Calu3 (cell line): ENCODE measurements at regions not wholly inside any gene's neighbourhood (a gene's known extent, or its start where the extent isn't known, plus 50 kb on each side); places are given as distances from the start of the nearest gene placed in this dataset.

Experiments
- BruUV-seq: library from RNA; stranded (reverse); fragments of 400-500 nt; replicated peaks from 2 replicates; lab custom pipeline; 2021; lab: Mats Ljungman, UMichigan
- CTCF ChIA-PET: fragments of 300-600 bp; sonication (Branson Sonifier 250); formaldehyde crosslinking; loops from one replicate; lab custom pipeline; 2022; ENCODE audit warnings: antibody characterized with exemption; lab: Charles Lee
- DNase-seq: peaks from one replicate; pipeline ENCODE4 v3.0.0; 2022
- H3K27ac Mint-ChIP-seq: one replicate; pipeline ENCODE4 v1.8.0; 2022; ENCODE audit warnings: mixed read lengths; ENCODE audit not compliant: unreplicated experiment
- H3K27me3 Mint-ChIP-seq: one replicate; pipeline ENCODE4 v1.8.0; 2022; ENCODE audit warnings: mixed read lengths; ENCODE audit not compliant: unreplicated experiment
- H3K36me3 Mint-ChIP-seq: one replicate; pipeline ENCODE4 v1.8.0; 2022; ENCODE audit warnings: mild to moderate bottlenecking, moderate library complexity, mixed read lengths; ENCODE audit not compliant: insufficient read depth, unreplicated experiment
- H3K4me1 Mint-ChIP-seq: one replicate; pipeline ENCODE4 v1.8.0; 2022; ENCODE audit warnings: mild to moderate bottlenecking, low read depth, mixed read lengths; ENCODE audit not compliant: unreplicated experiment
- H3K4me3 Mint-ChIP-seq: one replicate; pipeline ENCODE4 v1.8.0; 2022; ENCODE audit warnings: mild to moderate bottlenecking, low read depth, moderate library complexity, mixed read lengths; ENCODE audit not compliant: unreplicated experiment
- H3K9me3 Mint-ChIP-seq: one replicate; pipeline ENCODE4 v1.8.0; 2022; ENCODE audit warnings: low read depth, mixed read lengths; ENCODE audit not compliant: unreplicated experiment
- intact Hi-C: fragments of 100-400 bp; cut with micrococcal nuclease; formaldehyde crosslinking; loops from one replicate; pipeline ENCODE4 v1.10.0; 2022; ENCODE audit not compliant: unreplicated experiment
- TF ChIP-seq, protein P1 (sequence below): fragments of 200-600 bp; IDR thresholded peaks from one replicate; pipeline ENCODE4 v1.8.0; 2022; ENCODE audit warnings: antibody characterized with exemption; ENCODE audit not compliant: unreplicated experiment

DNA sequence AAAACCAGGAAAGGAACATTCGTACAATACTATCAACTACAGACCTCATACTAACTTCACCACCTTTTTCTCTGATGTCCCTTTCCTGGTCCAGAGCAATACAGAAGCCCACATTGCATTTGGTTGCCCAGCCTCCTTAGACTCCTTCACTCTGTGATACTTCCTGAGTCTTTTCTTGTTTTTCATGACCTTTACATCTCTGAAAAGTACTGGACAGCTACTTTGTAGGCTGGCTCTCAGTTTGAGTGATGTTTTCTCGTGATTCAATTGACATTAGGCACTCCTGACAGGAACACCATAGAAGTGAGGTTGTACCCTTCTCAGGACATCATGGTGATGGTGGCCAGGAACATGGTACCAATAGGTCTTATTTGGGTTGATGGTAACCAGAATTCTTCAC, 185.9 kb upstream of the SLC39A10 start:
- Mint-ChIP-seq H3K4me1 (no peaks in the 10 kb centered on the region), H3K27ac (no peak overlapping the region), H3K36me3 (no peaks in the 10 kb centered on the region), H3K4me3 (no peak overlapping the region), H3K9me3 (peaks cover 2% of the 10 kb centered on the region), H3K27me3 (no peaks in the 10 kb centered on the region)
- no peak for DNase-seq
- intact Hi-C loops, result no loop called here
- TF ChIP-seq, protein P1, sequence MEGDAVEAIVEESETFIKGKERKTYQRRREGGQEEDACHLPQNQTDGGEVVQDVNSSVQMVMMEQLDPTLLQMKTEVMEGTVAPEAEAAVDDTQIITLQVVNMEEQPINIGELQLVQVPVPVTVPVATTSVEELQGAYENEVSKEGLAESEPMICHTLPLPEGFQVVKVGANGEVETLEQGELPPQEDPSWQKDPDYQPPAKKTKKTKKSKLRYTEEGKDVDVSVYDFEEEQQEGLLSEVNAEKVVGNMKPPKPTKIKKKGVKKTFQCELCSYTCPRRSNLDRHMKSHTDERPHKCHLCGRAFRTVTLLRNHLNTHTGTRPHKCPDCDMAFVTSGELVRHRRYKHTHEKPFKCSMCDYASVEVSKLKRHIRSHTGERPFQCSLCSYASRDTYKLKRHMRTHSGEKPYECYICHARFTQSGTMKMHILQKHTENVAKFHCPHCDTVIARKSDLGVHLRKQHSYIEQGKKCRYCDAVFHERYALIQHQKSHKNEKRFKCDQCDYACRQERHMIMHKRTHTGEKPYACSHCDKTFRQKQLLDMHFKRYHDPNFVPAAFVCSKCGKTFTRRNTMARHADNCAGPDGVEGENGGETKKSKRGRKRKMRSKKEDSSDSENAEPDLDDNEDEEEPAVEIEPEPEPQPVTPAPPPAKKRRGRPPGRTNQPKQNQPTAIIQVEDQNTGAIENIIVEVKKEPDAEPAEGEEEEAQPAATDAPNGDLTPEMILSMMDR, result no peak
- no TSS peak for BruUV-seq
- CTCF ChIA-PET, result no interaction called here

DNA sequence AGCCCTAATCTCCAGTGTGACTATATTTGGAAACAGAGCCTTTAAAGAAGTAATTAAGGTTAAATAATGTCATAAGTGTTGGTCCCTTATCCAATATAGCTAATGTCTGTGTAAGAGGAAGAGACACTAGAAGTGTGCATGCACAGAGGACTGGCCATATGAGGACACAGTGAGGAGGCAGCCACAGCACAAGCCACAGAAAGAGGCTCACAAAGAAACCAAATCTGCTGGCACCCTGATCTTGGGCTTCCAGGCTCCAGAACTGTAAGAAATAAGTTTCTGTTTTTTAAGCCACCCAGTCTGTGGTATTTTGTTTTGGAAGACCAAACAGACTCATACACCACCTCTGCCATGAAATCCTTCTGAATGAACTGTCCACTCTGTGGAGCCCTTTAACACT, 186.4 kb upstream of the SLC39A10 start:
- no peaks in the 10 kb centered on the region for H3K36me3 Mint-ChIP-seq
- TF ChIP-seq, protein P1, result no peak
- H3K27ac Mint-ChIP-seq, result no peak overlapping the region
- CTCF ChIA-PET, result no interaction called here
- H3K9me3 Mint-ChIP-seq, result peaks cover 2% of the 10 kb centered on the region
- no peaks in the 10 kb centered on the region for H3K27me3 Mint-ChIP-seq
- no TSS peak for BruUV-seq
- no peak overlapping the region for H3K4me3 Mint-ChIP-seq
- no peak for DNase-seq
- intact Hi-C loops, result no loop called here
- no peaks in the 10 kb centered on the region for H3K4me1 Mint-ChIP-seq

DNA sequence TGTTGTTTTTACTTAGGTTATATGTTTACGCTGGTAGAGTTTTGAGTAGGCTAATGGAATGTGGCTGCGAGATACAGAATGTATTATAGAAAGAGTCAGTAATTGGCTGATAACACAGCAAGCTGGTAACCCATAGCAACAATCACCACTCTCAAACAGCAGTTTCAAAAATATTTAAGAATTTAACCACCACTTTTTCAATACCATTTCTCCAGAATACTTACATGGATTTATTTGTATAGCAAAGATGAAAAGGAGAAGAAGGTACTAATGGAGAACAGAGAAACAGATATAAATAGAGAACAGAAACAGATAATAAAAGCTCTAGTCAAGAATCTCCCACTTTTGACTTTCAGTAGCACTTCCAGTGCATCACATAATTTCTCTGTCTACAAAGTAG, 188.3 kb upstream of the SLC39A10 start:
- Mint-ChIP-seq H3K4me3 (no peak overlapping the region), H3K27me3 (no peaks in the 10 kb centered on the region), H3K9me3 (peaks cover 2% of the 10 kb centered on the region), H3K4me1 (no peaks in the 10 kb centered on the region), H3K36me3 (no peaks in the 10 kb centered on the region), H3K27ac (no peak overlapping the region)
- no TSS peak for BruUV-seq
- TF ChIP-seq, protein P1, result no peak
- DNase-seq, result no peak
- intact Hi-C loops, result no loop called here
- CTCF ChIA-PET, result no interaction called here

DNA sequence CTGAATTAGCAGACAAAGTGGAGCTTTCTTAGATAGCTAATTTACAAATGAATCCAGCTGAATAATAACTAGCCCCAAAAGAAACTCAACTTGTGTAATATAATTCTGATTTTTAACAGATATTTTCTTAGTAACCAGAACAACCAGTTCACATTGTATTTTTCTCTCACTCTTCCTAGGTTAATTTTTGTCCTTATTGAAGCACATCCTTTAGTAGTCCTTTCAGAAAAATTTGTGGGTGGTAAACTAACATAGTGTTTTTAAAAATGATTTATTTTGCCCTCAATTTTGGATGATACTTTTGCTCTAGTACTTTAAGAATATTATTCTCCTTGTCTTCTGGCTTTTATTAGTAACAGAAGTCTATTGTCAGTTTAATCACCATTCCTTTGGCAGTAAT, 190.6 kb upstream of the SLC39A10 start:
- no peak for DNase-seq
- no peaks in the 10 kb centered on the region for H3K27me3 Mint-ChIP-seq
- TF ChIP-seq, protein P1, result no peak
- intact Hi-C loops, result no loop called here
- H3K4me3 Mint-ChIP-seq, result no peak overlapping the region
- peaks cover 2% of the 10 kb centered on the region for H3K9me3 Mint-ChIP-seq
- no peaks in the 10 kb centered on the region for H3K4me1 Mint-ChIP-seq
- no TSS peak for BruUV-seq
- H3K36me3 Mint-ChIP-seq, result no peaks in the 10 kb centered on the region
- CTCF ChIA-PET, result no interaction called here
- no peak overlapping the region for H3K27ac Mint-ChIP-seq
